Liver (tissue), 3 donors: ENCODE measurements at regions not wholly inside any gene's neighbourhood (a gene's known extent, or its start where the extent isn't known, plus 50 kb on each side); places are given as distances from the start of the nearest gene placed in this dataset.

Source experiments
- CTCF ChIP-seq: fragments of 150-350 bp; IDR thresholded peaks from 2 replicates; pipeline ENCODE4 v1.5.1; 2017; ENCODE audit warnings: improper control_type of control experiment, low read depth, low read length; ENCODE audit not compliant: missing input control
- EGR1 ChIP-seq, 2 donors: IDR thresholded peaks; 2 replicates each; pipeline ENCODE4 v1.6.1; 2016 to 2018; ENCODE audit warnings: antibody characterized with exemption in 2 of 2, low read depth in 2 of 2
- GABPA ChIP-seq, 2 donors: IDR thresholded peaks in 1 of 2; conservative IDR thresholded peaks in 1 of 2; 2 replicates each; pipeline ENCODE4 v1.6.1; 2016; ENCODE audit warnings: antibody characterized with exemption in 2 of 2, mild to moderate bottlenecking in 1 of 2, moderate library complexity in 1 of 2
- MAX ChIP-seq: IDR thresholded peaks from 2 replicates; pipeline ENCODE4 v1.6.1; 2016; ENCODE audit warnings: antibody characterized with exemption
- NR2F2 ChIP-seq: IDR thresholded peaks from 2 replicates; pipeline ENCODE4 v1.6.1; 2016; ENCODE audit warnings: antibody characterized with exemption
- RAD21 ChIP-seq, 2 donors: IDR thresholded peaks; 2 replicates each; pipeline ENCODE4 v1.6.1; 2016; ENCODE audit warnings: antibody characterized with exemption in 2 of 2, mild to moderate bottlenecking in 2 of 2
- REST ChIP-seq: IDR thresholded peaks from 2 replicates; pipeline ENCODE4 v1.6.1; 2016; ENCODE audit warnings: antibody characterized with exemption, mild to moderate bottlenecking
- SP1 ChIP-seq: IDR thresholded peaks from 2 replicates; pipeline ENCODE4 v1.6.1; 2018; ENCODE audit warnings: antibody characterized with exemption, mild to moderate bottlenecking
- TAF1 ChIP-seq: conservative IDR thresholded peaks from 2 replicates; pipeline ENCODE4 v1.6.1; 2016; ENCODE audit warnings: antibody characterized with exemption, mild to moderate bottlenecking
- YY1 ChIP-seq: IDR thresholded peaks from 2 replicates; pipeline ENCODE4 v1.6.1; 2016; ENCODE audit warnings: antibody characterized with exemption, mild to moderate bottlenecking
- ZBTB33 ChIP-seq: IDR thresholded peaks from 2 replicates; pipeline ENCODE4 v1.6.1; 2016; ENCODE audit warnings: antibody characterized with exemption
- TF ChIP-seq, protein P1 (sequence below): IDR thresholded peaks from 2 replicates; pipeline ENCODE4 v1.6.1; 2016; ENCODE audit warnings: antibody characterized with exemption
- donor health status: healthy.
- donor health status: healthy.

GRCh38 chr5:121755266-121755665 lies 96.4 kb upstream of the FTMT start:
- TF ChIP-seq CTCF (no peak), SP1 (no peak), RAD21 (IDR thresholded peaks at IDR 0.05) (no peak), TAF1 (no peak), REST (no peak), ZBTB33 (no peak), GABPA (IDR thresholded peaks at IDR 0.05 in 1 of 2, conservative IDR thresholded peaks at IDR 0.05 in 1 of 2) (no peak), EGR1 (IDR thresholded peaks at IDR 0.05; ENCODE audit: low read depth in 2 of 2) (no peak), NR2F2 (no peak), YY1 (no peak), MAX (no peak)
- TF ChIP-seq, protein P1, sequence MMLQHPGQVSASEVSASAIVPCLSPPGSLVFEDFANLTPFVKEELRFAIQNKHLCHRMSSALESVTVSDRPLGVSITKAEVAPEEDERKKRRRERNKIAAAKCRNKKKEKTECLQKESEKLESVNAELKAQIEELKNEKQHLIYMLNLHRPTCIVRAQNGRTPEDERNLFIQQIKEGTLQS, result no peak
